ENCODE measurements at regions not wholly inside any gene's neighbourhood (a gene's known extent, or its start where the extent isn't known, plus 50 kb on each side); places are given as distances from the start of the nearest gene placed in this dataset.

- no peak for FAIRE-seq
- Histone ChIP-seq H2AFZ (ENCODE audit: low read depth, low read length) (no peak overlapping the region), H3K4me1 (replicated peaks in 1 of 2; ENCODE audit: control insufficient read depth in 2 of 2, insufficient read depth in 2 of 2, low read length in 2 of 2) (no peaks in the 10 kb centered on the region; a peak in 1 of 5 replicates), H3K27ac (ENCODE audit: extremely low read depth, low read depth, low read length) (no peak overlapping the region), H3K4me3 (no peak overlapping the region), H3K36me3 (ENCODE audit: control insufficient read depth, insufficient read depth, low read length) (no peaks in the 10 kb centered on the region), H3K9me3 (replicated peaks; ENCODE audit: control insufficient read depth, insufficient read depth, low read depth, low read length) (no peaks in the 10 kb centered on the region), H3K79me2 (ENCODE audit: control insufficient read depth, insufficient read depth, low read length) (no peaks in the 10 kb centered on the region), H4K20me1 (replicated peaks; ENCODE audit: control insufficient read depth, insufficient read depth, low read length) (no peaks in the 10 kb centered on the region), H3K9ac (ENCODE audit: insufficient read depth in 1 of 2, low read depth in 2 of 2, low read length in 2 of 2) (no peak overlapping the region), H3K9me1 (ENCODE audit: control insufficient read depth, insufficient read depth, low read length) (no peaks in the 10 kb centered on the region), H3K27me3 (ENCODE audit: control insufficient read depth in 2 of 2, insufficient read depth in 2 of 2, low read length in 2 of 2) (no peaks in the 10 kb centered on the region), H3K4me2 (ENCODE audit: insufficient read depth, low read length) (no peak overlapping the region)
- ChIA-PET CTCF (ENCODE audit: low intra/inter-chr PET ratio) (no interaction called here), POLR2A (interaction anchor here (0.6 kb wide), 1 partner anchor 19 kb away, joined by 4 read pairs; no protein-coding TSS in a partner anchor)
- WGBS (ENCODE audit: insufficient coverage, low coverage, missing lambda C conversion rate) = 49% methylated on average over 4 of the region's 4 CpGs
- in situ Hi-C loops (cut with MboI) = no loop called here
- DNase-seq (ENCODE audit: extremely low read depth in 1 of 4, low spot score in 3 of 4) = no peak
- intact Hi-C loops (cut with micrococcal nuclease) = loop anchor here (10.0 kb wide), 1 partner anchor 104 kb away; no protein-coding TSS in a partner anchor
- no peak for ATAC-seq
- TF ChIP-seq, protein P1, sequence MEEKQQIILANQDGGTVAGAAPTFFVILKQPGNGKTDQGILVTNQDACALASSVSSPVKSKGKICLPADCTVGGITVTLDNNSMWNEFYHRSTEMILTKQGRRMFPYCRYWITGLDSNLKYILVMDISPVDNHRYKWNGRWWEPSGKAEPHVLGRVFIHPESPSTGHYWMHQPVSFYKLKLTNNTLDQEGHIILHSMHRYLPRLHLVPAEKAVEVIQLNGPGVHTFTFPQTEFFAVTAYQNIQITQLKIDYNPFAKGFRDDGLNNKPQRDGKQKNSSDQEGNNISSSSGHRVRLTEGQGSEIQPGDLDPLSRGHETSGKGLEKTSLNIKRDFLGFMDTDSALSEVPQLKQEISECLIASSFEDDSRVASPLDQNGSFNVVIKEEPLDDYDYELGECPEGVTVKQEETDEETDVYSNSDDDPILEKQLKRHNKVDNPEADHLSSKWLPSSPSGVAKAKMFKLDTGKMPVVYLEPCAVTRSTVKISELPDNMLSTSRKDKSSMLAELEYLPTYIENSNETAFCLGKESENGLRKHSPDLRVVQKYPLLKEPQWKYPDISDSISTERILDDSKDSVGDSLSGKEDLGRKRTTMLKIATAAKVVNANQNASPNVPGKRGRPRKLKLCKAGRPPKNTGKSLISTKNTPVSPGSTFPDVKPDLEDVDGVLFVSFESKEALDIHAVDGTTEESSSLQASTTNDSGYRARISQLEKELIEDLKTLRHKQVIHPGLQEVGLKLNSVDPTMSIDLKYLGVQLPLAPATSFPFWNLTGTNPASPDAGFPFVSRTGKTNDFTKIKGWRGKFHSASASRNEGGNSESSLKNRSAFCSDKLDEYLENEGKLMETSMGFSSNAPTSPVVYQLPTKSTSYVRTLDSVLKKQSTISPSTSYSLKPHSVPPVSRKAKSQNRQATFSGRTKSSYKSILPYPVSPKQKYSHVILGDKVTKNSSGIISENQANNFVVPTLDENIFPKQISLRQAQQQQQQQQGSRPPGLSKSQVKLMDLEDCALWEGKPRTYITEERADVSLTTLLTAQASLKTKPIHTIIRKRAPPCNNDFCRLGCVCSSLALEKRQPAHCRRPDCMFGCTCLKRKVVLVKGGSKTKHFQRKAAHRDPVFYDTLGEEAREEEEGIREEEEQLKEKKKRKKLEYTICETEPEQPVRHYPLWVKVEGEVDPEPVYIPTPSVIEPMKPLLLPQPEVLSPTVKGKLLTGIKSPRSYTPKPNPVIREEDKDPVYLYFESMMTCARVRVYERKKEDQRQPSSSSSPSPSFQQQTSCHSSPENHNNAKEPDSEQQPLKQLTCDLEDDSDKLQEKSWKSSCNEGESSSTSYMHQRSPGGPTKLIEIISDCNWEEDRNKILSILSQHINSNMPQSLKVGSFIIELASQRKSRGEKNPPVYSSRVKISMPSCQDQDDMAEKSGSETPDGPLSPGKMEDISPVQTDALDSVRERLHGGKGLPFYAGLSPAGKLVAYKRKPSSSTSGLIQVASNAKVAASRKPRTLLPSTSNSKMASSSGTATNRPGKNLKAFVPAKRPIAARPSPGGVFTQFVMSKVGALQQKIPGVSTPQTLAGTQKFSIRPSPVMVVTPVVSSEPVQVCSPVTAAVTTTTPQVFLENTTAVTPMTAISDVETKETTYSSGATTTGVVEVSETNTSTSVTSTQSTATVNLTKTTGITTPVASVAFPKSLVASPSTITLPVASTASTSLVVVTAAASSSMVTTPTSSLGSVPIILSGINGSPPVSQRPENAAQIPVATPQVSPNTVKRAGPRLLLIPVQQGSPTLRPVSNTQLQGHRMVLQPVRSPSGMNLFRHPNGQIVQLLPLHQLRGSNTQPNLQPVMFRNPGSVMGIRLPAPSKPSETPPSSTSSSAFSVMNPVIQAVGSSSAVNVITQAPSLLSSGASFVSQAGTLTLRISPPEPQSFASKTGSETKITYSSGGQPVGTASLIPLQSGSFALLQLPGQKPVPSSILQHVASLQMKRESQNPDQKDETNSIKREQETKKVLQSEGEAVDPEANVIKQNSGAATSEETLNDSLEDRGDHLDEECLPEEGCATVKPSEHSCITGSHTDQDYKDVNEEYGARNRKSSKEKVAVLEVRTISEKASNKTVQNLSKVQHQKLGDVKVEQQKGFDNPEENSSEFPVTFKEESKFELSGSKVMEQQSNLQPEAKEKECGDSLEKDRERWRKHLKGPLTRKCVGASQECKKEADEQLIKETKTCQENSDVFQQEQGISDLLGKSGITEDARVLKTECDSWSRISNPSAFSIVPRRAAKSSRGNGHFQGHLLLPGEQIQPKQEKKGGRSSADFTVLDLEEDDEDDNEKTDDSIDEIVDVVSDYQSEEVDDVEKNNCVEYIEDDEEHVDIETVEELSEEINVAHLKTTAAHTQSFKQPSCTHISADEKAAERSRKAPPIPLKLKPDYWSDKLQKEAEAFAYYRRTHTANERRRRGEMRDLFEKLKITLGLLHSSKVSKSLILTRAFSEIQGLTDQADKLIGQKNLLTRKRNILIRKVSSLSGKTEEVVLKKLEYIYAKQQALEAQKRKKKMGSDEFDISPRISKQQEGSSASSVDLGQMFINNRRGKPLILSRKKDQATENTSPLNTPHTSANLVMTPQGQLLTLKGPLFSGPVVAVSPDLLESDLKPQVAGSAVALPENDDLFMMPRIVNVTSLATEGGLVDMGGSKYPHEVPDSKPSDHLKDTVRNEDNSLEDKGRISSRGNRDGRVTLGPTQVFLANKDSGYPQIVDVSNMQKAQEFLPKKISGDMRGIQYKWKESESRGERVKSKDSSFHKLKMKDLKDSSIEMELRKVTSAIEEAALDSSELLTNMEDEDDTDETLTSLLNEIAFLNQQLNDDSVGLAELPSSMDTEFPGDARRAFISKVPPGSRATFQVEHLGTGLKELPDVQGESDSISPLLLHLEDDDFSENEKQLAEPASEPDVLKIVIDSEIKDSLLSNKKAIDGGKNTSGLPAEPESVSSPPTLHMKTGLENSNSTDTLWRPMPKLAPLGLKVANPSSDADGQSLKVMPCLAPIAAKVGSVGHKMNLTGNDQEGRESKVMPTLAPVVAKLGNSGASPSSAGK (IDR thresholded peaks at IDR 0.05) = no peak
- TF ChIP-seq ZNF217 (CRISPR knock-in tag; IDR thresholded peaks at IDR 0.05) = no peak
- BruUV-seq (replicated peaks) = no TSS peak
Observed at GRCh38 chr3:110628650-110629301, 442.8 kb upstream of the NECTIN3 start.

Data from K562 (cell line).